Adrenal gland (tissue), 9 donors: ENCODE measurements at regions not wholly inside any gene's neighbourhood (a gene's known extent, or its start where the extent isn't known, plus 50 kb on each side); places are given as distances from the start of the nearest gene placed in this dataset.

Source experiments
- DNase-seq, 7 donors: peaks; one replicate each; pipeline ENCODE4 v3.0.0-alpha.2; 2019 to 2020
- H3K27ac ChIP-seq, 5 donors: fragments of 200-600 bp; sonication (generic) in 4 of 5; 1 replicate in 3 of 5; 2 replicates in 2 of 5; pipeline versions ENCODE4 v1.5.1 to v1.8.0; 2016 to 2020; ENCODE audit warnings: mild to moderate bottlenecking in 1 of 5
- H3K27me3 ChIP-seq: fragments of 200-600 bp; 2 replicates; pipeline ENCODE4 v1.8.0; 2021
- H3K36me3 ChIP-seq, 2 donors: fragments of 200-600 bp; replicated peaks in 1 of 2; 1 replicate in 1 of 2; 2 replicates in 1 of 2; pipeline versions ENCODE4 v1.5.1 to v1.8.0; 2018 to 2022
- H3K4me1 ChIP-seq, 2 donors: fragments of 200-600 bp; replicated peaks in 1 of 2; 1 replicate in 1 of 2; 2 replicates in 1 of 2; pipeline versions ENCODE4 v1.5.1 to v1.8.0; 2018 to 2021
- H3K4me3 ChIP-seq, 4 donors: fragments of 200-600 bp; sonication (generic) in 3 of 4; one replicate each; pipeline ENCODE4 v1.5.1; 2016 to 2018
- H3K9me3 ChIP-seq, 3 donors: fragments of 200-600 bp; sonication (generic) in 1 of 3; replicated peaks in 1 of 3; 1 replicate in 2 of 3; 2 replicates in 1 of 3; pipeline versions ENCODE4 v1.5.1 to v1.8.0; 2016 to 2021
- CTCF ChIP-seq, 6 experiments: fragments of 450-650 bp in 4 of 6; fragments of 200-600 bp in 2 of 6; sonication (generic) in 1 of 6; IDR thresholded peaks; 1 replicate in 5 of 6; 2 replicates in 1 of 6; pipeline versions ENCODE4 v1.5.1 to v1.8.0; 2016 to 2021; ENCODE audit warnings: antibody characterized with exemption in 6 of 6, mild to moderate bottlenecking in 2 of 6, moderate library complexity in 1 of 6
- POLR2A ChIP-seq, 2 donors: fragments of 450-650 bp; IDR thresholded peaks; one replicate each; pipeline ENCODE4 v1.6.1; 2017; ENCODE audit warnings: antibody characterized with exemption in 2 of 2, mild to moderate bottlenecking in 2 of 2, moderate library complexity in 1 of 2
- WGBS, 4 donors: extraction: QIAGEN DNeasy Blood & Tissue Kit in 2 of 4; methylation state at CpG; one replicate each; pipeline versions ENCODE4 v1.1.5 to v1.1.7; 2013 to 2017; 5-methylcytosine and 5-hydroxymethylcytosine counted together
- intact Hi-C, 2 donors: fragments of 100-400 bp; cut with DNase I; formaldehyde crosslinking; loops; one replicate each; pipeline versions ENCODE4 v1.14.1 to v1.15.0; 2022 to 2023
- donor health status: healthy with polysubstance abuse.
- donor health status: Bipolar disorder and iron deficiency.
- donor health status: DM: yes; HTN: yes; CAD: no.
- donor health status: DM: no; HTN: no; CAD: no.
- donor health status: DM: no; HTN: no; CAD: no.

GRCh38 chr13:91162589-91162988 is 184.9 kb upstream of the MIR17HG start:
- intact Hi-C loops = no loop called here
- DNase-seq = no peak
- H3K9me3 ChIP-seq = no peaks in the 10 kb centered on the region
- TF ChIP-seq CTCF (IDR thresholded peaks at IDR 0.05) = no peak
- no peak for TF ChIP-seq POLR2A (IDR thresholded peaks at IDR 0.05)
- no peak overlapping the region for H3K27ac ChIP-seq
- no peaks in the 10 kb centered on the region for H3K27me3 ChIP-seq
- H3K4me1 ChIP-seq = no peaks in the 10 kb centered on the region
- H3K4me3 ChIP-seq = no peak overlapping the region
- WGBS, 4 donors = 39 to 59% (median 56%) methylated on average over 1 of the region's 1 CpG
- H3K36me3 ChIP-seq = no peaks in the 10 kb centered on the region

- TF ChIP-seq POLR2A (IDR thresholded peaks at IDR 0.05) (no peak), CTCF (IDR thresholded peaks at IDR 0.05) (no peak)
- no peaks in the 10 kb centered on the region for H3K9me3 ChIP-seq
- 72 to 93% (median 81%) methylated on average over 3 of the region's 3 CpGs for WGBS, 4 donors
- DNase-seq = no peak
- no peaks in the 10 kb centered on the region for H3K27me3 ChIP-seq
- no peaks in the 10 kb centered on the region for H3K4me1 ChIP-seq
- H3K27ac ChIP-seq = no peak overlapping the region
- intact Hi-C loops = no loop called here
- H3K4me3 ChIP-seq = no peak overlapping the region
- H3K36me3 ChIP-seq = no peaks in the 10 kb centered on the region
Measured at GRCh38 chr13:91165758-91166157, 181.7 kb upstream of the MIR17HG start.

DNA sequence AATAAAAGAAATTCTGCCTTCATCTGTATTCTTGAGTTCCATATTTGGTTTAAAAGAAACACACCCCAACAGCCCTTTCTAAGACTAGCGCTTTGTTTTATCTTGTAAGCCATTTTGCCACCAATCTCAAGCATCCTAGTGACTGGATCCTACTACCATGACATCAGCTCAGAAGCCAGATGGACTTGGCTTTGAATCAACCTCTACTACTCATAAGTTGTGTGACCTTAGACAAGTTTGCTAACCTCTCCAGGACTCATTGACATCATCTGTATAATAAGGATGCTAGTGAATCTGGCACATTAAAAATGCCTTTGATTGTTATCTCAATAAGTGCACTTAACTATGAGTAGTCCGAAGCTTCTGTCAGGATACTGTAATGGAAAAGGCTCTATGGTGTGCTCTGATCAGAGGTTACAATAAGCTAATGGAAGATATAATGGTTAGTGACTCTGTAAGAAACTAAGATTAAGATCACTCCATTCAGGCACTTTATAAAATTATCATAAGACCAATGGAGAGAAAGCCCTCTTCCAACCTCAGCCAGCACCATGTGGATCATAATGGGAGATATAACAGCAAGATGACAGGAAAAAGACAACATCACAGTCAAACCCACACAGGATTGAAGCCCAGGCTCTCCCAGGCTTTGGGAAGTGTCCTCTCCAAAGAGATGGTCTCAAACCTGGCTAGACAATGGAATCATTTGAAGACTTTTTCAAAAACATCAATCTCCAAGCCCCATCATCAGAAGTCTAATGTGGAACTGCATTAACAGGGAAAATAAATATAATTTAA is 180.6 kb upstream of the MIR17HG start:
- TF ChIP-seq POLR2A (IDR thresholded peaks at IDR 0.05) (no peak), CTCF (IDR thresholded peaks at IDR 0.05) (no peak)
- no peaks in the 10 kb centered on the region for H3K27me3 ChIP-seq
- no peaks in the 10 kb centered on the region for H3K36me3 ChIP-seq
- 71 to 87% (median 81%) methylated on average over 2 of the region's 2 CpGs for WGBS, 4 donors
- no peaks in the 10 kb centered on the region for H3K4me1 ChIP-seq
- H3K4me3 ChIP-seq = no peak overlapping the region
- no peaks in the 10 kb centered on the region for H3K9me3 ChIP-seq
- intact Hi-C loops = no loop called here
- no peak for DNase-seq
- H3K27ac ChIP-seq = no peak overlapping the region

DNA sequence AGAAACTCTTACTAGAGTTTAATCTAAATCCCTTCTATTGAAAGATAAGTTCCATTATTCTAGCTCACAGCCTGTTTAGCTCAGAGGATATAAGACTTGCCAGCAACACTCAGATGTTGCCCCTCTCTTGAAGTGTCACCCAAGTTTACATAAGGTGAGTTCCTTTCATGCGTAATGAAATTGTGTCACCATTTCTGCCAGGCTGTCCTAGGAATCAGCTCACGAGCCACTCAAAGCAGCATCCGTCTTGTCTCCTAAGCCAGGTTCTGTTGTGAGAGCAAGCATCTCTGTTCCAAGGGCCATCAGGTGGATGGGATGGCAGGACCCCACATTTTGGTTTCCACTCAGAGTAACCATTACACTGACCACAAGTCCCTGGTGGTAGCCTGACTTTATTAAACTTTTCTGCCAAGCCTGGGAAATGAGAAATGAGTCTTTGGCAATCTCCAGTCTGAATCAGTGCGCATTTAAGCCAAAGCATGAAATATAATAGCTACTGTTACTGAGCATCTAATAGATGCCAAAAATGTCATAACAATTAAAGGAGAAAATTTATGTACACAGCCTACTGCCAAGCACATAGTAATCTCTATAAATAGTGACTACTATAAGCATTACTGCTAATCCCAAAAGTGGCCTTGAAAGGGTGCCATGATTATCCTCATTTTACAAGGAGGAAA is 179.6 kb upstream of the MIR17HG start:
- intact Hi-C loops = no loop called here

More for the DNA sequence above, 179.6 kb upstream of the MIR17HG start:
- Histone ChIP-seq H3K4me3 (no peak overlapping the region), H3K27ac (no peak overlapping the region), H3K27me3 (no peaks in the 10 kb centered on the region), H3K4me1 (no peaks in the 10 kb centered on the region), H3K36me3 (no peaks in the 10 kb centered on the region), H3K9me3 (no peaks in the 10 kb centered on the region)
- 68 to 80% (median 75%) methylated on average over 4 of the region's 4 CpGs for WGBS, 4 donors
- TF ChIP-seq POLR2A (IDR thresholded peaks at IDR 0.05) = no peak
- TF ChIP-seq CTCF (IDR thresholded peaks at IDR 0.05) = no peak
- DNase-seq = no peak
